GM12892 (cell line): ENCODE measurements at regions not wholly inside any gene's neighbourhood (a gene's known extent, or its start where the extent isn't known, plus 50 kb on each side); places are given as distances from the start of the nearest gene placed in this dataset.

ENCODE experiments used
- DNase-seq: peaks from one replicate; pipeline ENCODE4 v3.0.0; 2011; ENCODE audit not compliant: insufficient read length
- FAIRE-seq: peaks from 2 replicates; lab custom pipeline; 2011; peaks lifted over from hg19 to GRCh38; lab: Jason Lieb, UNC
- POLR2A ChIP-seq: IDR thresholded peaks from 2 replicates; pipeline ENCODE4 v1.6.1; 2011; ENCODE audit warnings: low read depth, low read length, control low read depth
- POLR2AphosphoS5 ChIP-seq: IDR thresholded peaks from 2 replicates; pipeline ENCODE4 v1.6.1; 2011; ENCODE audit warnings: low read depth, low read length, control low read depth
- TAF1 ChIP-seq: IDR thresholded peaks from 2 replicates; pipeline ENCODE4 v1.6.1; 2011; ENCODE audit warnings: low read depth, mild to moderate bottlenecking, control low read depth, low read length, borderline replicate concordance

DNA sequence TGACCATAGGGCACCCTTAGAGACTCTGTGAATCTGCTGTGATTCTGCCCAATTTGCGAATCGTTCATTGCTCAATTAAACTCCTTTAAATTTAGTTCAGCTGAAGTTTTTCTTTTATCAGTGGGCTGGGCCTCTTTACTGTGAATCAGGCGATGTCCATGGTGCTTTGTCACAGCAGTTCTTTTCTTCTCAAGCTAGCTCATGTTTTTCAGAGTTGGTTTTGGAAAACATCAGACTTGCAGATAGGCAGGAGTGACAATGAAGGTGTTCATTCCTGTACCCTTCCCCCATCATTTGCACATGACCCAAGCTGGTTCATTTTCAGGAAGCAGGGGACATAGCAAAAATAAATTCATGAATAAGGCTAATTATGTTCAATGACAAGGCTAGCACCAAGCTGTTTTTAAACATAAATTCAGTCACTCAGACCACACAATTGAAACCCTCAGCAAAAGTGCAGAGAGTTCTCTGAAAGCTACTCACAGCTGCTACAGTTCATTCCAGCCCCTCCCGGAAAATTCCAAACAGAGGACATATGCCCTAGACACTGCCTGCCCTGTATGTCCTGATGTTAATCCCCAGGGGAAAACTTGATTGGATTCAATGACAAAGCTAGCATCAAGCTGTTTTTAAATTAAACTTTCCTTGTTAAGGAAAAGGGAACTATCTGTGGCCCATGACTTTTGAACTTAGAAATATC, 383.3 kb downstream of the C12orf75 start:
- FAIRE-seq = no peak

DNA sequence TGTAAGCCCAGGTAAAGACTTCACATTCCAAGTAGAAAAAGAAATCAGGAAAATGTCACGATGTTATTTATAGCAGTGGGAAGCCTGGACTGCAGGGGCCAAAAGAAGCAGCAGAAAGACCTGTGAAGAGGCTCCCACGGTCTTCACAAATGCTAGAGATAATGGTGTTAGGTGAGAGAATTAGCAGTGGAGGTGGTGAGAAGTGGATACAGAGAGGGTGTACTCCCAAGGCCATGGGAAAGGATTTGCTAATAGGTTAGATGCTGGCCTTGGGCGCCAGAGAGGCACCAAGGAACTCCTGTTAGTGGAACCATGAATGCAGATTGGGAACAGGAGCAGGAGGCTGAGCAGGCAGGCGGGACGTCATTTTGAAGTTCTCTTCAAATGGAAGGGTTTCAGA, 386.1 kb downstream of the C12orf75 start:
- TF ChIP-seq POLR2AphosphoS5 (no peak), POLR2A (no peak), TAF1 (no peak)
- DNase-seq (no peak), FAIRE-seq (no peak)

More for the DNA sequence above, 383.3 kb downstream of the C12orf75 start:
- no peak for TF ChIP-seq POLR2A
- no peak for TF ChIP-seq POLR2AphosphoS5
- TF ChIP-seq TAF1 = no peak
- no peak for DNase-seq

DNA sequence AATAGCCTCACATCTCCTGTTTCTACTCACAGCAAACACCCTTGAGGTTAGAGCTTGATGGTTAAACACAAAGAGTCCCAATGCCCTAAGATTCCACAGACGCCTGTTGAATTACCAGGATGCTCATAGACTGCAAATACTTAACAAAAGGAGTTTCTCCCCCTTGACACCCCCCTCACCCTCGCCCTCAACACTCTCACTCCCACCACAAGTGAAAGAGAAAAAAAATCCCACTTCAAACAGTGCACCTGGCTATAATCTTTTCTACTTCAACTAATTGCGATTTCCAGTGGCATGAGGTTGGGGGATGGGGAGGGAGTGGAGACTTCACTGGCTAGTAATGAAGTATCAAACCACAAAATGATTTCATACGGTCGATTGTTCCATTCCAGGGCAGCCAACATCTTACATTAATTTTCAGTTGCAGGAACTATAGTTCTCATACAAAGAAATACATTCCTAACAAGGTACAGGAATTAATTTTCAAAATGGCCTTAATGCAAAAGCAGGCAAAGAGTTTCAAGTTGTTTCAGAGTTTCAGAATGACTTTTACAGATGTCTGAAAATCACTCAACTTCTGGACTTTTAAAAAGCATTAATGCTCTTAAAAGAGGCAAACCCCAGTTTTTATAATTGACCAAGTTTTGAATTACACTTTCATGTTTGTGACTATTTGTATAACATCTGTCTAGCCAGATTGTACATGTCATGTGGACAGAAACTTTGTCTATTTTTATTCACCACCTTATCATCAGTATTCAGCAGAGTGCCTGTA, 390.7 kb downstream of the C12orf75 start:
- no peak for TF ChIP-seq POLR2A
- TF ChIP-seq POLR2AphosphoS5 = no peak
- no peak for TF ChIP-seq TAF1
- DNase-seq (no peak), FAIRE-seq (peak; percentile 78)

DNA sequence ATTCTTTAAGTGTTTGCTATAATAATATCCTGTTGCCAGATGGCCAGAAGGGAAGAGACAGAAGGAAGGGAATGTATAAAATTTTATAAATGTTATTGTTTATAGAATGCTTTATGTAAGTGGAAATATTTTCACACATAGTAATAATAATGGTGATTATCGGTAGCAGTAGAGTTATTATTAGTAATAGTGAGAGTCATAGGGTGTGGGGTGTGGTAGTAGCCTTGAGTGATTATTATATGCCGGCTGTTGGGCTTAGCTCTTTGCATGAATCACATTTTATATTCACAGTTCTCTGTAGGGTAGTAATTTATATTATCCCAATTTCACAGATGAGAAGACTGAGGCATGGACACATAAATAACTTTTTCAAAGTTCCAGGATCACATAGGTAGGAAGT, 391.4 kb downstream of the C12orf75 start:
- TF ChIP-seq POLR2AphosphoS5 (no peak), TAF1 (no peak), POLR2A (no peak)
- no peak for FAIRE-seq
- no peak for DNase-seq

DNA sequence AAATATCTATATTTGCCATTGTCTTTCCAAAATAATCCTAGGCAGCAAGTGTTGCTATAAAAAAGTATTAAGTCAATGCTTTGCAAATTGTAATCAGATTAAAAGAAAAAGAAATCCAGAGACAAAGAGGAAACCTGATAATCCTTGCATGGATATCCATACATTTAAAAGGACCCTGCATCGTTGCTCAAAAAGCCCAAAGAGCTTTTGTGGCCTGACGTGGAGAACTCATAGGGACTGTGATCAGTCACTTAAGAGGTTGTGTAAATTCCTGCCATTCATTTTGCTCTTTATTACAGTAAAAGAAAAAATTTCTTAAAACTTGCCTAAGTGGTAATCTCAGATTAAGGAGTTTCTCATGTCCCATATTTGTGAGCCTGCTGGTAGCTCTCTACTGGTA, 392.6 kb downstream of the C12orf75 start:
- no peak for FAIRE-seq
- no peak for DNase-seq
- TF ChIP-seq POLR2A (no peak), POLR2AphosphoS5 (no peak), TAF1 (no peak)

DNA sequence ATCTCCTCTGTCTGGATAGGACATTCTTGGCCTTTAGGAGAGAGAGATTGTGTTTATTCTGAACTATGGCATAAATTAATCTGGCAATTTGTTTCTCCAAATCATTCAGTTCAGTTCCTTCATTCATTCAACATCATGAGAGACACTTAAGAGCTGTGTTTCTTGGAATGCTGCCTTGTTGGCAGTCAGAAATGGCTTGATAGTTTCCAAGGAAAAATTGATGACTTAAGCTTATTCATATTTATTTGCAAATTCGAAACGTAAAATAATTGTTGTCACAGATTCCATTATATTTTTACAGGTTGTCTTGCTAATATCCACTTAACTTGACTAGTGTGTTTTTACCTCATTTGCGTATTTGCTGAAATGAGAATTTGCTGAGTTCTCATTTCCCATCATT, 393.0 kb downstream of the C12orf75 start:
- no peak for FAIRE-seq
- no peak for TF ChIP-seq POLR2AphosphoS5
- DNase-seq = no peak

DNA sequence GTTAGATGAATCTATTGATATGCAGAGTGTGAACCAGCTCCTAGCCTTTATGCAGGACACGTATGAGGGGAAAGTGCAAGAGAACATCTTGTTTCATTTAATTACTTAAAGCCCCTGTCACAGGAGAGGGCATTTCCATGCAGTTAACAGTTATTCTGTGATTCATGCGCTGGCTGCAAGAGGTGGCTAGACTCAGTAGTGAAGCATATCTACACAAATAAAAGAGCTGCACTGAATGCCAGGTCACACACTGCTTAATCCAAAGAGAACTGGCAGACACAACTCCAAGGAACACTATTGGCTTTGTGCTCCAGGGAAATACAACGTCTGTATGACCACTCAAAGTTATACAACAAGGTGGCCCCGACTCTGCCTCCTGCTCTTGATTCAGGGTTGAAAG, 394.1 kb downstream of the C12orf75 start:
- DNase-seq (no peak), FAIRE-seq (no peak)
- TF ChIP-seq TAF1 (no peak), POLR2A (no peak), POLR2AphosphoS5 (no peak)

DNA sequence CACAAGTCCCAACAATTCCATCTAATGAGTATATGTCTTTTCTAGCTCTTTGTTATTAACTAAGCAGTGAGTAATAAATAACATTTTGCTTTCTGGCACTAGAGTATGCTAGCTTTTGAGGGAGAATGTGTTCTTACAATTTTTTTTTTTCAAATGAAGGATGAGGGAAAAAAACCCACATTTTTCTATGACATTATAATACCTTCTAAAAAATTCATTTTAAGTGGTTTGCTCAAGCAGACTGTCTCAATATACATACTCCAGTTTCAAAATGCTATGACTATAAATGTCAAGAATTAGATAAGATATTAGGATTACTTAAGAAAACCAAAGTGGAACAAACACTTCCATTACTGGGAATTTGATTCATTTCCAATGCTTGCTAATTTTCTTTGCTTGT, 394.6 kb downstream of the C12orf75 start:
- TF ChIP-seq TAF1 (no peak), POLR2A (no peak), POLR2AphosphoS5 (no peak)
- DNase-seq = no peak
- FAIRE-seq = no peak

DNA sequence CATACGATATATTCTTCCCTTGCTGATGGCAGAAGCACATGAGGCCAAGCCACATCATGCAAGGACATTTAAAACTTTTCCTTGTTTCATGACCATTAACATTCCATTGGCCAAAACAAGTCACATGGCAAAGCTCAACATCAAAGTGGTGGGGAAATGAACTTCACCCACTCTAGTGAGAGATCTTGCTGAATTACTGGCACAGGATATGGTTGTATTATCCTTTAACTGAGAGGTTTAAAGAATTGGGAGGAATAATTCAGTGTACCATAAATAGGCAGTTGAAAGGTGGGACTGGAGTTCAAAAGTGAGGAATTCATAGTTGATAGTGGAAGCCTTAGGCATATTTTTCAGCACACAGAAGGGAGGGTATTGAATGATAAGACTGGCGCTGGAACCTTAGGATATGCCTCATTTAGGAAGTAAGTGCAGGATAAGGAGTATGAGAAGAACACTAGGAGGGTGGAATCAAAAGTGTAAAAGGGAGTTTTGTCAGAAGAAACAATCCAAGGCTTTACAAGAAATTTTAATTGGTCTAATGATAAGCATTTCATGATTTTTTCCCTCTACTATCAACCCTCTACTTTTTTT, 398.8 kb downstream of the C12orf75 start:
- no peak for TF ChIP-seq POLR2AphosphoS5
- no peak for TF ChIP-seq TAF1
- no peak for TF ChIP-seq POLR2A
- DNase-seq (no peak), FAIRE-seq (no peak)

DNA sequence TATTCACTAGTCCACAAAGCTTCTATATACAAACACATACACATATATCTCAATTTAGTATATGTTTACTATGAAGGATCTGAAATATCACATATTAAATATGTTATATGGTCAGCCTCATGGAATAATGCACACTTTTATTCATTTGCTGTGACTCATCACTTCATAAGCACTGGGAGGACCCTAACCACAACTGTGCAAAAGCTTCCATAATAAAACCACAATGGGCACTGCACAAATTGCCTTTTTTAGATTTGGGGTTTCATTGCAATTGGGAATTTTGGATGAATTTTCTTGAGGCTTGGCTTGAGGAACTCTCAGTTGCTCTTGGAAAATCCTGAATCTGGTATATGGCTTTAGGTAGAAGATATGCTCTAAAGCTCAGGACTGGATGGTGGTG, 399.4 kb downstream of the C12orf75 start:
- DNase-seq (no peak), FAIRE-seq (no peak)
- TF ChIP-seq TAF1 (no peak), POLR2AphosphoS5 (no peak), POLR2A (no peak)

DNA sequence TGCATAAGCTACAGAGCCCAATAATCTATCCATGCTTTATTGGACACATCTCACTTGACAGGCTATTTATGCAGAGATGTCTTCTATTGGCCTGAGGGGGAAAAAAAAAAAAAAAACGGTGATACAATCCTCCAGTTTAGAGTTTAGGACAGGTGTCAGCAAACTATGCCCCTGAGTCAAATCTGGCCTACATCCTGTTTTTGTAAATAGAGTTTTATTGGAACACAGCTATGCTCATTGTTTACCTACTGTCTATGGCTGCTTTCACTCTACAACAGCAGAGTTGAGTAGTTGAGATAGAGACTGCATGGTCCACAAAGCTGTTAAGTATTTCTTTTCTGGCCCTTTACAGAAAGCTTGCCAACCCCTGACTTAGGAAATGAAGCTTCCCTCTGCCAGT, 403.1 kb downstream of the C12orf75 start:
- no peak for FAIRE-seq
- TF ChIP-seq TAF1 (no peak), POLR2AphosphoS5 (no peak), POLR2A (no peak)
- DNase-seq = no peak

DNA sequence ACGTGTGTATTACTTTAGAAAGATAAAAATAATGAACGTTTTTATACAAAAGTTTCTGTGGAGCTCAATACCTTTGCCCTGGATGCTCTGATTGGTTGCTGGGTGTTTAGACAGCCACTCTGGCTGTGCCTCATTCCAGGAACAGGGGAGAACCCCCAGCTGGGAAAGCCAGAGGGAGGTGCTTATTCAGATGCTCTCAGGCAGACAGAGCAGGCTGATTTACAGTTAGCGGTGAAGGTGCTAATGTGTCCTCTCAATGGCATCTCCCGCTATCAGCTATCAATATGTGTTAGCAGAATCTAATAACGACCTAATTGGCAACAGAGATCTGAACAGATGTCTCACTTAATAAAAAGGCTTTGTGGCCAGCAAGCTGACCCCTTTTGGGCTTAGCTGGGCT, 402.3 kb downstream of the NUAK1 start:
- TF ChIP-seq POLR2A = no peak
- no peak for TF ChIP-seq POLR2AphosphoS5
- TF ChIP-seq TAF1 = no peak
- no peak for DNase-seq
- FAIRE-seq = no peak

DNA sequence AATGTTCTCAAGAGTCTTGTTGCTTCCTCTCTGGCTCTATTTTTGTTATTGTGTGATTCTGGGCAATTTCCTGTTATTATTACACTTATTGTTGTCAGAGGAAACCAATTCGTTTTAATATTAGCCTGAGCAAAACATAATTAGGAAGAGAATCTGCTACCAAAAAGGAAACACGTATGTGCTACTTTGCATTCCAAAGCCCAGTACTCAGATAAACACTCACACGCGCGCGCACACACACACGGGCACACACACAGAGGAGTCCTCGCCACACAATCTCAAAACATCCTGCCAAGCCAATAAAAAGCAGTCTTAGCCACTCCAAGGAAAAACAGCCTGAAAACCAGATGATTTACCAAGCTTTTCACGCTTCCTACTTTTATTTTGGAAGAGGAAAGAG, 400.7 kb downstream of the NUAK1 start:
- DNase-seq = no peak
- FAIRE-seq = no peak
- TF ChIP-seq POLR2A (no peak), TAF1 (no peak), POLR2AphosphoS5 (no peak)
